Pons (tissue), 1 donor: ENCODE measurements at regions not wholly inside any gene's neighbourhood (a gene's known extent, or its start where the extent isn't known, plus 50 kb on each side); places are given as distances from the start of the nearest gene placed in this dataset.

ENCODE experiments used
- DNase-seq: peaks from one replicate; pipeline ENCODE4 v3.0.0-alpha.2; 2016; ENCODE audit warnings: low spot score

GRCh38 chr1:96964761-96965160 lies 243.2 kb downstream of the PTBP2 start:
- no peak for DNase-seq

- peak; percentile 73 for DNase-seq
Observed at GRCh38 chr1:96966536-96967138, 245.1 kb downstream of the PTBP2 start.

GRCh38 chr1:96967311-96967710 lies 245.7 kb downstream of the PTBP2 start:
- DNase-seq, result no peak

- DNase-seq, result peak; percentile 7
Observed at GRCh38 chr1:96968541-96968940, 247.0 kb downstream of the PTBP2 start.

GRCh38 chr1:96968983-96969382 lies 247.4 kb downstream of the PTBP2 start:
- no peak for DNase-seq

GRCh38 chr1:96969656-96970163 lies 248.1 kb downstream of the PTBP2 start:
- DNase-seq, result no peak

GRCh38 chr1:96971439-96971838 lies 249.9 kb downstream of the PTBP2 start:
- no peak for DNase-seq

- DNase-seq, result no peak
Observed at GRCh38 chr1:96971849-96972602, 250.4 kb downstream of the PTBP2 start.

GRCh38 chr1:96973605-96974004 lies 252.0 kb downstream of the PTBP2 start:
- DNase-seq, result no peak

- DNase-seq, result no peak
Observed at GRCh38 chr1:96978444-96978843, 256.9 kb downstream of the PTBP2 start.

GRCh38 chr1:96978901-96979300 lies 257.3 kb downstream of the PTBP2 start:
- DNase-seq, result no peak

GRCh38 chr1:96979304-96980268 lies 258.0 kb downstream of the PTBP2 start:
- no peak for DNase-seq

- no peak for DNase-seq
Observed at GRCh38 chr1:96980448-96980847, 258.9 kb downstream of the PTBP2 start.

GRCh38 chr1:96981181-96981580 lies 259.6 kb downstream of the PTBP2 start:
- no peak for DNase-seq

GRCh38 chr1:96982118-96982517 lies 260.5 kb downstream of the PTBP2 start:
- no peak for DNase-seq

GRCh38 chr1:96983866-96984265 lies 262.3 kb downstream of the PTBP2 start:
- no peak for DNase-seq

GRCh38 chr1:96987186-96987703 lies 265.7 kb downstream of the PTBP2 start:
- DNase-seq, result no peak

- no peak for DNase-seq
Observed at GRCh38 chr1:96989302-96989701, 267.7 kb downstream of the PTBP2 start.

GRCh38 chr1:96990136-96990535 lies 268.6 kb downstream of the PTBP2 start:
- no peak for DNase-seq

- no peak for DNase-seq
Observed at GRCh38 chr1:96991261-96991660, 269.7 kb downstream of the PTBP2 start.

GRCh38 chr1:96992871-96993270 lies 271.3 kb downstream of the PTBP2 start:
- no peak for DNase-seq

GRCh38 chr1:96995351-96995750 lies 273.8 kb downstream of the PTBP2 start:
- DNase-seq, result no peak
